Endothelial cell of umbilical vein (primary cell): ENCODE measurements at regions not wholly inside any gene's neighbourhood (a gene's known extent, or its start where the extent isn't known, plus 50 kb on each side); places are given as distances from the start of the nearest gene placed in this dataset.

Source experiments
- BruUV-seq: library from RNA; stranded (reverse); fragments of 400-500 nt; replicated peaks from 2 replicates; lab custom pipeline; 2021; lab: Mats Ljungman, UMichigan
- CTCF ChIA-PET: fragments of 300-600, 350-600 bp; sonication (Branson Sonifier 250); formaldehyde crosslinking; loops from one replicate; lab custom pipeline; 2021; ENCODE audit warnings: antibody characterized with exemption, inconsistent platforms; lab: Charles Lee
- POLR2A ChIA-PET: fragments of 300-600, 350-600 bp; sonication (Branson Sonifier 250); formaldehyde crosslinking; loops from one replicate; lab custom pipeline; 2021; ENCODE audit warnings: antibody characterized with exemption, inconsistent platforms; lab: Charles Lee
- DNase-seq: peaks from one replicate; pipeline ENCODE4 v3.0.0-alpha.2; 2011; ENCODE audit warnings: low read depth, low spot score
- FAIRE-seq: peaks from 2 replicates; lab custom pipeline; 2011; peaks lifted over from hg19 to GRCh38; lab: Jason Lieb, UNC
- H2AFZ ChIP-seq: 2 replicates; pipeline ENCODE4 v1.6.0; 2012; ENCODE audit warnings: low read depth, low read length, control low read depth, inconsistent platforms
- H3K27ac ChIP-seq: 2 replicates; pipeline ENCODE4 v1.5.1; 2011; ENCODE audit warnings: low read depth, mild to moderate bottlenecking, control low read depth, low read length, moderate library complexity; ENCODE audit not compliant: insufficient read depth
- H3K27me3 ChIP-seq, 2 experiments: 2 replicates each; pipeline versions ENCODE4 v1.6.0 to v1.6.1; 2011; ENCODE audit warnings: low read length in 2 of 2, mixed read lengths in 1 of 2; ENCODE audit not compliant: control insufficient read depth in 2 of 2, insufficient read depth in 2 of 2
- H3K36me3 ChIP-seq, 2 experiments: 2 replicates in 1 of 2; 3 replicates in 1 of 2; pipeline ENCODE4 v1.5.1; 2011; ENCODE audit warnings: low read length in 2 of 2, mild to moderate bottlenecking in 1 of 2, moderate library complexity in 1 of 2; ENCODE audit not compliant: control insufficient read depth in 2 of 2, insufficient read depth in 2 of 2; ENCODE audit errors: extremely low read depth in 1 of 2
- H3K4me1 ChIP-seq: 3 replicates; pipeline ENCODE4 v1.5.1; 2011; ENCODE audit warnings: mild to moderate bottlenecking, low read length; ENCODE audit not compliant: control insufficient read depth, insufficient read depth; ENCODE audit errors: extremely low read depth
- H3K4me2 ChIP-seq: 2 replicates; pipeline ENCODE4 v1.6.1; 2011; ENCODE audit warnings: low read length, control low read depth, mixed read lengths; ENCODE audit not compliant: insufficient read depth
- H3K4me3 ChIP-seq, 3 experiments: fragments of 200-600 bp in 1 of 3; sonication (generic), shearing (Covaris generic) in 1 of 3; replicated peaks in 1 of 3; 2 replicates each; pipeline ENCODE4 v1.5.1; 2011 to 2016; ENCODE audit warnings: control low read depth in 3 of 3, low read length in 3 of 3, mild to moderate bottlenecking in 2 of 3, inconsistent platforms in 1 of 3, low read depth in 1 of 3, moderate library complexity in 1 of 3; ENCODE audit not compliant: insufficient read depth in 1 of 3
- H3K79me2 ChIP-seq: 2 replicates; pipeline ENCODE4 v1.6.0; 2012; ENCODE audit warnings: low read length, inconsistent platforms; ENCODE audit not compliant: control insufficient read depth, insufficient read depth
- H3K9ac ChIP-seq: replicated peaks from 2 replicates; pipeline ENCODE3; 2011; ENCODE audit warnings: low read length, control low read depth; ENCODE audit not compliant: insufficient read depth; ENCODE audit errors: extremely low read depth
- H3K9me1 ChIP-seq: replicated peaks from 3 replicates; pipeline ENCODE4 v1.6.0; 2011; ENCODE audit warnings: mild to moderate bottlenecking, low read length; ENCODE audit not compliant: control insufficient read depth, insufficient read depth; ENCODE audit errors: extremely low read depth
- H3K9me3 ChIP-seq: replicated peaks from 2 replicates; pipeline ENCODE4 v1.5.1; 2012; ENCODE audit warnings: low read length, inconsistent platforms; ENCODE audit not compliant: control insufficient read depth, insufficient read depth
- H4K20me1 ChIP-seq: replicated peaks from 2 replicates; pipeline ENCODE3; 2011; ENCODE audit warnings: mild to moderate bottlenecking, low read length; ENCODE audit not compliant: control insufficient read depth, insufficient read depth; ENCODE audit errors: extremely low read depth
- CTCF ChIP-seq, 2 donors: IDR thresholded peaks; 1 replicate in 1 of 2; 2 replicates in 1 of 2; pipeline ENCODE4 v1.5.1; 2011; ENCODE audit warnings: low read length in 2 of 2, mild to moderate bottlenecking in 2 of 2, moderate library complexity in 2 of 2, control low read depth in 1 of 2, inconsistent platforms in 1 of 2, low read depth in 1 of 2; ENCODE audit not compliant: insufficient read depth in 1 of 2; ENCODE audit errors: extremely low read depth in 1 of 2
- EZH2 ChIP-seq: IDR thresholded peaks from 2 replicates; pipeline ENCODE4 v1.6.1; 2012; ENCODE audit warnings: borderline replicate concordance, low read depth, mild to moderate bottlenecking, moderate library complexity, low read length, inconsistent platforms; ENCODE audit not compliant: severe bottlenecking
- FOS ChIP-seq: IDR thresholded peaks from 2 replicates; pipeline ENCODE4 v1.6.1; 2011; ENCODE audit warnings: mild to moderate bottlenecking, low read length, moderate library complexity, borderline replicate concordance; ENCODE audit not compliant: insufficient read depth
- GATA2 ChIP-seq: IDR thresholded peaks from 2 replicates; pipeline ENCODE4 v1.7.0; 2011; ENCODE audit warnings: low read depth, mild to moderate bottlenecking, moderate library complexity, mixed read lengths, low read length; ENCODE audit not compliant: insufficient read length, insufficient read depth
- JUN ChIP-seq: IDR thresholded peaks from 2 replicates; pipeline ENCODE4 v1.6.1; 2011; ENCODE audit warnings: borderline replicate concordance, low read depth; ENCODE audit not compliant: insufficient read length, insufficient read depth
- MAX ChIP-seq: IDR thresholded peaks from 2 replicates; pipeline ENCODE4 v1.6.1; 2011; ENCODE audit not compliant: insufficient read depth, insufficient read length
- MYC ChIP-seq: IDR thresholded peaks from one replicate; pipeline ENCODE4 v1.6.1; 2011; ENCODE audit warnings: mild to moderate bottlenecking, low read depth, low read length
- POLR2A ChIP-seq: IDR thresholded peaks from 2 replicates; pipeline ENCODE4 v1.6.1; 2012; ENCODE audit warnings: low read depth, mild to moderate bottlenecking, control low read depth, low read length
- POLR2AphosphoS5 ChIP-seq: IDR thresholded peaks from 2 replicates; pipeline ENCODE4 v1.6.1; 2012; ENCODE audit warnings: low read depth, mild to moderate bottlenecking, control low read depth, low read length, moderate library complexity; ENCODE audit not compliant: insufficient read depth
- dilution Hi-C: fragments of 300-500 bp; cut with MboI; formaldehyde crosslinking; loops from one replicate; pipeline ENCODE4 v1.15.0; 2019; ENCODE audit warnings: low sequenced_read_pairs; ENCODE audit not compliant: extremely low pct_ligation_motif_present
- intact Hi-C: fragments of 100-400 bp; cut with micrococcal nuclease; formaldehyde crosslinking; loops from one replicate; pipeline ENCODE4 v1.10.0; 2022

- no peaks in the 10 kb centered on the region for H4K20me1 ChIP-seq
- no peaks in the 10 kb centered on the region for H3K36me3 ChIP-seq
- H3K4me2 ChIP-seq, result no peak overlapping the region
- no peak overlapping the region for H3K27ac ChIP-seq
- H2AFZ ChIP-seq, result no peak overlapping the region
- FAIRE-seq (no peak), DNase-seq (no peak)
- ChIA-PET POLR2A (no interaction called here), CTCF (no interaction called here)
- dilution Hi-C loops, result no loop called here
- H3K79me2 ChIP-seq, result no peaks in the 10 kb centered on the region
- H3K4me3 ChIP-seq, result no peak overlapping the region
- H3K27me3 ChIP-seq, result no peaks in the 10 kb centered on the region
- intact Hi-C loops, result no loop called here
- TF ChIP-seq CTCF (IDR thresholded peaks at IDR 0.05; ENCODE audit: extremely low read depth in 1 of 2, insufficient read depth in 1 of 2, low read depth in 1 of 2, low read length in 2 of 2) (no peak), MYC (no peak), JUN (no peak), POLR2AphosphoS5 (no peak), POLR2A (no peak), FOS (no peak), MAX (no peak), GATA2 (no peak), EZH2 (no peak)
- no peaks in the 10 kb centered on the region for H3K9me3 ChIP-seq
- H3K9me1 ChIP-seq, result no peaks in the 10 kb centered on the region
- no peak overlapping the region for H3K9ac ChIP-seq
- H3K4me1 ChIP-seq, result no peaks in the 10 kb centered on the region
- BruUV-seq, result no TSS peak
Observed at GRCh38 chr12:131619106-131619642, 91.7 kb upstream of the SFSWAP start.
